ENCODE measurements at regions not wholly inside any gene's neighbourhood (a gene's known extent, or its start where the extent isn't known, plus 50 kb on each side); places are given as distances from the start of the nearest gene placed in this dataset.
A peak's percentile ranks its signal among the peaks of the same experiment; 100 is the strongest.
"Not testable (repeated sequence)": the region's sequence is repeated elsewhere in the genome, so short reads cannot be mapped to it uniquely, and the experiment has no call there.

DNA sequence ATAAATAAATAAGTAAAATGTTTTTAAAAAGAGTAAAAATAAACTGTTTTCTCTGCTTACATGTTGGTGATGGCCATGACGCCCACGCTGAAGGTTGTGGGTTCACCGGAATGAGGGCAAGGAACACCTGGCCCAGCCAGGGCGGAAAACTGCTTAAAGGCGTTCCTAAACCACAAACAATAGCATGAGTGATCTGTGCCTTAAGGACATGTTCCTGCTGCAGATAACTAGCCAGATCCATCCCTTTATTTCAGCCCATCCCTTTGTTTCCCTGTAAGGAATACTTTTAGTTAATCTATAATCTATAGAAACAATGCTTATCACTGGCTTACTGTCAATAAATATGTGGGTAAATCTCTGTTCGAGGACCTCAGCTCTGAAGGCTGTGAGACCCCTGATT lies 63.3 kb upstream of the CEP78 start:
- not testable (repeated sequence) for H3K4me1 Mint-ChIP-seq, H3K27ac Mint-ChIP-seq

GRCh38 chr9:78171651-78172050 lies 64.2 kb upstream of the CEP78 start:
- Mint-ChIP-seq H3K9me3 (no peaks in the 10 kb centered on the region), H3K27me3 (no peaks in the 10 kb centered on the region), H3K36me3 (peaks cover 1% of the 10 kb centered on the region), H3K27ac (no peak overlapping the region), H3K4me3 (no peak overlapping the region), H3K4me1 (no peaks in the 10 kb centered on the region)

More for the DNA sequence above, 63.3 kb upstream of the CEP78 start:
- H3K36me3 Mint-ChIP-seq, H3K4me3 Mint-ChIP-seq, H3K9me3 Mint-ChIP-seq, H3K27me3 Mint-ChIP-seq: not testable (repeated sequence)

GRCh38 chr9:78169125-78169524 lies 66.8 kb upstream of the CEP78 start:
- H3K4me1 Mint-ChIP-seq = no peaks in the 10 kb centered on the region
- H3K9me3 Mint-ChIP-seq = no peaks in the 10 kb centered on the region
- peaks cover 3% of the 10 kb centered on the region for H3K36me3 Mint-ChIP-seq
- H3K27ac Mint-ChIP-seq = no peak overlapping the region
- no peaks in the 10 kb centered on the region for H3K27me3 Mint-ChIP-seq
- no peak overlapping the region for H3K4me3 Mint-ChIP-seq

GRCh38 chr9:78167356-78167755 lies 68.5 kb upstream of the CEP78 start:
- H3K4me3 Mint-ChIP-seq = no peak overlapping the region
- H3K27me3 Mint-ChIP-seq = no peaks in the 10 kb centered on the region
- H3K27ac Mint-ChIP-seq = no peak overlapping the region
- peaks cover 2% of the 10 kb centered on the region for H3K36me3 Mint-ChIP-seq
- no peaks in the 10 kb centered on the region for H3K4me1 Mint-ChIP-seq
- no peaks in the 10 kb centered on the region for H3K9me3 Mint-ChIP-seq

DNA sequence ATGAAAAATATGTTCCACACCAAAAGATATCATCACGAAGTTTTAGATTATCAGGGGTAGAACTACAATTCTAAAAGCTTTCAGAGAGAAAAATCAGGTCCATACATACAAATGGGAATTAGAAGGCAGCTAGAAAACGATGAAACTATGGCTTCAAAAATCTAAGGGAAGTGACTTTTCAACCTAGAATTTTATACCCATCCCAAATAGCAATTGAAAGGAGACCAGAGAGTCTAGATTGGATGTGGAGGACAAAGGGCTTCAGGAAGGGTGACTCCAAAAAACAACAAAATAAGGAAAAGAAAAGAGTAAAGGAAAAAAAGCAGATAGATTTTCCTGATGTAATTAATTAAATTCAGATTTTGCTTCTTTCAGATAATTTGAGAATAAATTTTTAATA lies 72.0 kb upstream of the CEP78 start:
- Mint-ChIP-seq H3K27ac (no peak overlapping the region), H3K4me1 (no peaks in the 10 kb centered on the region), H3K36me3 (peaks cover 2% of the 10 kb centered on the region), H3K27me3 (no peaks in the 10 kb centered on the region), H3K4me3 (no peak overlapping the region), H3K9me3 (no peaks in the 10 kb centered on the region)

- no peaks in the 10 kb centered on the region for H3K27me3 Mint-ChIP-seq
- no peaks in the 10 kb centered on the region for H3K4me1 Mint-ChIP-seq
- peaks cover 4% of the 10 kb centered on the region for H3K36me3 Mint-ChIP-seq
- peak overlapping the region; percentile 21 for H3K27ac Mint-ChIP-seq
- peaks cover 10% of the 10 kb centered on the region for H3K9me3 Mint-ChIP-seq
- H3K4me3 Mint-ChIP-seq = no peak overlapping the region
Observed at GRCh38 chr9:78158286-78158685, 77.6 kb upstream of the CEP78 start.

- Mint-ChIP-seq H3K4me3 (no peak overlapping the region), H3K27me3 (no peaks in the 10 kb centered on the region), H3K4me1 (no peaks in the 10 kb centered on the region), H3K27ac (no peak overlapping the region), H3K36me3 (peaks cover 2% of the 10 kb centered on the region), H3K9me3 (no peaks in the 10 kb centered on the region)
Observed at GRCh38 chr9:78150983-78151356, 84.9 kb upstream of the CEP78 start.

DNA sequence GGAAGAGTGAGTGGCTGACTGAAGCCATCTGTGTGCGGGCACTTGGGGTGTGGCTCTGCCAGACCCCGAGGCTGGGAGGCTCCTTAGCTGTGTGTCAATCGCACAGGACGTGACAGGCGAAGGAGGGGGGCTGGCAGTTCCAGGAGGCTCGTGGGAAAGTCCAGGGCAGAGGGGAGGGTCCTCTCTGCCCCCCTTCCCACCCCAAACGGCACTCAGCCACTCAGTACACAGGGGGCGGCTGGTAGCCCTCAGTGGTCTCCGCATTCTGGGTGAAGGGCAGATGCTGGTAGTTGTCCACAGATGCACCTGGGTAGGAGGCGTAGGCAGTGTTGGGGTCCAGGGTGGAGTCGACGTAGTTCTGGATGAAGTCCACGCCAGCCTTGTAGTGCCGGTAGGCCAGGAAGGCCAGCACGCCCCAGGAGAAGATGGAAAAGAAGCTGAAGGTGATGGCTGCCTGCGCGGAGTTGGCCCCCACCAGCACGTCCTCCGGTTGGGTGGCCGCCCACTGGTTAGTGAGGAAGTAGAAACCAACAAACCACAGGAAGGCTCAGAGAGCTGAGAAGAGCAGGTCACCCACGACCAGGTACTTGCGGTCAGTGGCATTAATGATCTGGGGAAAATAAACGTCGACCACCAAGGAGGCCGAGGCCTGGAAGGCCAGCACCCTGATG lies 85.4 kb upstream of the CEP78 start:
- no peaks in the 10 kb centered on the region for H3K4me1 Mint-ChIP-seq
- H3K9me3 Mint-ChIP-seq = no peaks in the 10 kb centered on the region
- H3K4me3 Mint-ChIP-seq = no peak overlapping the region

GRCh38 chr9:78149702-78150291 lies 86.1 kb upstream of the CEP78 start:
- Mint-ChIP-seq H3K27ac (no peak overlapping the region), H3K4me3 (no peak overlapping the region), H3K27me3 (no peaks in the 10 kb centered on the region), H3K9me3 (no peaks in the 10 kb centered on the region), H3K4me1 (no peaks in the 10 kb centered on the region), H3K36me3 (peaks cover 2% of the 10 kb centered on the region)

More for the DNA sequence above, 85.4 kb upstream of the CEP78 start:
- Mint-ChIP-seq H3K36me3 (peaks cover 2% of the 10 kb centered on the region), H3K27ac (no peak overlapping the region), H3K27me3 (no peaks in the 10 kb centered on the region)

- peaks cover 5% of the 10 kb centered on the region for H3K36me3 Mint-ChIP-seq
- peaks cover 6% of the 10 kb centered on the region for H3K9me3 Mint-ChIP-seq
- H3K4me3 Mint-ChIP-seq = no peak overlapping the region
- no peaks in the 10 kb centered on the region for H3K4me1 Mint-ChIP-seq
- no peak overlapping the region for H3K27ac Mint-ChIP-seq
- no peaks in the 10 kb centered on the region for H3K27me3 Mint-ChIP-seq
Observed at GRCh38 chr9:78146241-78146640, 89.6 kb upstream of the CEP78 start.

GRCh38 chr9:78144663-78145377 lies 91.1 kb upstream of the CEP78 start:
- H3K27me3 Mint-ChIP-seq = no peaks in the 10 kb centered on the region

GRCh38 chr9:78144008-78144381 lies 91.9 kb upstream of the CEP78 start:
- no peaks in the 10 kb centered on the region for H3K27me3 Mint-ChIP-seq
- H3K27ac Mint-ChIP-seq = no peak overlapping the region

More at GRCh38 chr9:78144663-78145377, 91.1 kb upstream of the CEP78 start:
- Mint-ChIP-seq H3K4me3 (no peak overlapping the region), H3K9me3 (peaks cover 9% of the 10 kb centered on the region), H3K4me1 (no peaks in the 10 kb centered on the region), H3K36me3 (peaks cover 7% of the 10 kb centered on the region), H3K27ac (no peak overlapping the region)

DNA sequence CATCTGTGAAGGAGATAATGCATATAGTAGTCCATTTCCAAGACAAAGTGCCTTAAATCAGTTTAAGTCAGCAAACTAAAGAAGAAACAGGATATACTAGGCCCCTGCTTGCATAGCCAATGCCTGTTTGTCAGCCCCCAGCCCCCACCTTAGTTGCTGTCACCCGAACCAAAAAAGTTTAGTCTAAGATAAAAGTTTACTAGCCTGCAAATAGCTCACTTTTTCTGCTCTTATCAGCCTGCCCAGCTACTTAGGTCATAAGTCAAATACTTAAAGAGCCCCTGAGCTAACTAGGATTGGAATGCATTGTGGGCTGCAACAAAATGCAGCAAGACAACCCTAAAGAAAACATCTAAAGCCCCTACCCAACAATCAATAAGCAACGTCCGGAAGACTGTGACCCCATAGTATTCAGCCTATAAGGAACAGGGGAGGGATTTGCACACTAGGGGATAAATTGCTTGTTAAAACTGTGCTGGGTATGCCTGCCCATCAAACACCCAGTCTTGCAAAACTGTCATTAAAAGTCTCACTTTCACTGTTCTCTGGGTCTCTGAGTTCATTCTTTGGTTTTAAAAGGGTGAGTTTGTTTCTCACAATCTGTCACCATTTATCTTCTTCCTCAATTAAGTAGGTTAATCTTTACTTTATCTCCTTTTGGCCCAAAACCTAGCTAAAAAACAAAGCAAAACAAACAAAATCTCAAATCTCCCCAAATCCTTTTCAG lies 92.4 kb upstream of the CEP78 start:
- Mint-ChIP-seq H3K27ac (no peak overlapping the region), H3K27me3 (no peaks in the 10 kb centered on the region)

More at GRCh38 chr9:78144008-78144381, 91.9 kb upstream of the CEP78 start:
- H3K36me3 Mint-ChIP-seq = peaks cover 8% of the 10 kb centered on the region
- H3K9me3 Mint-ChIP-seq = peaks cover 11% of the 10 kb centered on the region
- no peak overlapping the region for H3K4me3 Mint-ChIP-seq
- H3K4me1 Mint-ChIP-seq = no peaks in the 10 kb centered on the region

DNA sequence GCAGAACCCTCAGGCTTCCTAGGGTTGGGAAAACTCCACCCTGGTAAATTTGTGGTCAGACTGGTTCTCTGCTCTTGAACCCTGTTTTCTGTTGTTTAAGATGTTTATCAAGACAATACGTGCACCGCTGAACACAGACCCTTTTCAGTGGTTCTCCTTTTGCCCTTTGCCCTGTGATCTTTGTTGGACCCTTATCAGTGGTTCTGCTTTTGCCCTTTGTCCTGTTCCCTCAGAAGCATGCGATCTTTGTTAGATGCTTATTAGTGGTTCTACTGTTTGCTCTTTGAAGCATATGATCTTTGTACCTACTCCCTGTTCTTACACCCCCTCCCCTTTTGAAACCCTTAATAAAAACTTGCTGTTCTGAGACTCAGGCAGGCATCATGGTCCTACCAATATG lies 93.6 kb upstream of the CEP78 start:
- H3K27me3 Mint-ChIP-seq, H3K4me1 Mint-ChIP-seq, H3K27ac Mint-ChIP-seq, H3K4me3 Mint-ChIP-seq: not testable (repeated sequence)
- Mint-ChIP-seq H3K9me3 (peaks cover 11% of the 10 kb centered on the region), H3K36me3 (peaks cover 10% of the 10 kb centered on the region)

More for the DNA sequence above, 92.4 kb upstream of the CEP78 start:
- Mint-ChIP-seq H3K4me1 (no peaks in the 10 kb centered on the region), H3K4me3 (no peak overlapping the region), H3K36me3 (peaks cover 8% of the 10 kb centered on the region), H3K9me3 (peaks cover 11% of the 10 kb centered on the region)

- H3K4me1 Mint-ChIP-seq = peaks cover 19% of the 10 kb centered on the region
- peaks cover 5% of the 10 kb centered on the region for H3K9me3 Mint-ChIP-seq
- H3K27me3 Mint-ChIP-seq = no peaks in the 10 kb centered on the region
- no peak overlapping the region for H3K27ac Mint-ChIP-seq
- no peak overlapping the region for H3K4me3 Mint-ChIP-seq
- H3K36me3 Mint-ChIP-seq = peaks cover 2% of the 10 kb centered on the region
Observed at GRCh38 chr9:78133751-78134150, 102.1 kb upstream of the CEP78 start.

- Mint-ChIP-seq H3K27ac (peak overlapping the region; percentile 89), H3K9me3 (peaks cover 5% of the 10 kb centered on the region), H3K27me3 (no peaks in the 10 kb centered on the region), H3K36me3 (peaks cover under 1% of the 10 kb centered on the region), H3K4me3 (peak overlapping the region; percentile 83), H3K4me1 (peaks cover 19% of the 10 kb centered on the region)
Observed at GRCh38 chr9:78132701-78133058, 101.1 kb upstream of the GNAQ start.
